Spleen (tissue), 7 donors: ENCODE measurements at regions not wholly inside any gene's neighbourhood (a gene's known extent, or its start where the extent isn't known, plus 50 kb on each side); places are given as distances from the start of the nearest gene placed in this dataset.

Experiments used
- CTCF ChIP-seq, 11 experiments: fragments of 200-600 bp in 7 of 11; fragments of 450-650 bp in 4 of 11; sonication (generic) in 4 of 11; IDR thresholded peaks in 8 of 11; conservative IDR thresholded peaks in 3 of 11; 1 replicate in 7 of 11; 2 replicates in 4 of 11; pipeline versions ENCODE4 v1.4.0 to v1.8.0; 2016 to 2021; ENCODE audit warnings: antibody characterized with exemption in 11 of 11, inconsistent platforms in 4 of 11, mild to moderate bottlenecking in 1 of 11
- POLR2AphosphoS5 ChIP-seq, 3 donors: sonication (generic); formaldehyde crosslinking; IDR thresholded peaks; one replicate each; pipeline ENCODE4 v1.5.1; 2017; ENCODE audit warnings: antibody characterized with exemption in 3 of 3
- donor health status: DM: no; HTN: no; CAD: no; lungs with moderate emphysema.
- donor health status: DM: no; HTN: no; CAD: no.
- donor health status: DM: no; HTN: no; CAD: no.

- TF ChIP-seq CTCF (IDR thresholded peaks at IDR 0.05 in 8 of 11, conservative IDR thresholded peaks at IDR 0.05 in 3 of 11): no peak
- TF ChIP-seq POLR2AphosphoS5 (IDR thresholded peaks at IDR 0.05): no peak
Observed at GRCh38 chr6:68282646-68283045, 352.4 kb upstream of the ADGRB3 start.
